Kasumi-1 (cell line): ENCODE measurements at regions not wholly inside any gene's neighbourhood (a gene's known extent, or its start where the extent isn't known, plus 50 kb on each side); places are given as distances from the start of the nearest gene placed in this dataset.
"Not testable (repeated sequence)": the region's sequence is repeated elsewhere in the genome, so short reads cannot be mapped to it uniquely, and the experiment has no call there.

Experiments used
- DNase-seq, 2 experiments: peaks; one replicate each; lab custom pipeline; 2025; lab: John Stamatoyannopoulos, UW

DNA sequence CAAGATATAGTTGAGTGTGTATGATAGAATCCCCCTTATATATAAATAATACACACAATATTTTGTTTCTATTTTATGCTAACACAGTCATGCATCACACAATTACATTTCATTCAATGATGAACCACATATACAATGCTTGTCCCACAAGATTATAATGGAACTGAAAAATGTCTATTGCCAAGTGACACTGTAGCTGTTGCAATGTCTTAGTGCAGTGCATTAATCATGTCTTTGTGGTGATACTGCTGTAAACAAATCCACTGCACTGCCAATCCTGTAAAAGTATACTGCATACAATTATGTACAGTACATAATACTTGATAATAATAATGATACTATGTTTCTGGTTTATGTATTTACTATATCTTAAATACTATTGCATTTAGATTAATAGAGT, 512.1 kb upstream of the CNTN3 start:
- DNase-seq = no peak

DNA sequence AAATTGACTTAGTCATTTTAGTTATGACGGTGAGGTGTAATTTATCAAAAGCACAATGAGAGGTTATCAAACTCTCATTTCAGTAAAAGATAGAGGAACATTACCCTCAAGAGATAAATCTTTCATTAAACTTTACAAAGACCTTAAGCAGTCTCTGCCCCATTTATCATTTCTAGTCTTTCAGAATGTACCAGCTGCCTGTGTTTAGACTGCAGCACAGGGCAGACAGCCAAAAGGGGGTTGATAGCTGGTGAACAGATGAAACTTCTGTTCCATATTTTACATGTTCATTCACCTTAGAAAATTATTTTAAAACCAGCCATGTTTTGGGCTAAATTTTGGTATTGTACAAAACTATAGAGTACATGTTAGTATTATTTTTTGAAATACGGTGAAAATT, 514.6 kb upstream of the CNTN3 start:
- no peak for DNase-seq

DNA sequence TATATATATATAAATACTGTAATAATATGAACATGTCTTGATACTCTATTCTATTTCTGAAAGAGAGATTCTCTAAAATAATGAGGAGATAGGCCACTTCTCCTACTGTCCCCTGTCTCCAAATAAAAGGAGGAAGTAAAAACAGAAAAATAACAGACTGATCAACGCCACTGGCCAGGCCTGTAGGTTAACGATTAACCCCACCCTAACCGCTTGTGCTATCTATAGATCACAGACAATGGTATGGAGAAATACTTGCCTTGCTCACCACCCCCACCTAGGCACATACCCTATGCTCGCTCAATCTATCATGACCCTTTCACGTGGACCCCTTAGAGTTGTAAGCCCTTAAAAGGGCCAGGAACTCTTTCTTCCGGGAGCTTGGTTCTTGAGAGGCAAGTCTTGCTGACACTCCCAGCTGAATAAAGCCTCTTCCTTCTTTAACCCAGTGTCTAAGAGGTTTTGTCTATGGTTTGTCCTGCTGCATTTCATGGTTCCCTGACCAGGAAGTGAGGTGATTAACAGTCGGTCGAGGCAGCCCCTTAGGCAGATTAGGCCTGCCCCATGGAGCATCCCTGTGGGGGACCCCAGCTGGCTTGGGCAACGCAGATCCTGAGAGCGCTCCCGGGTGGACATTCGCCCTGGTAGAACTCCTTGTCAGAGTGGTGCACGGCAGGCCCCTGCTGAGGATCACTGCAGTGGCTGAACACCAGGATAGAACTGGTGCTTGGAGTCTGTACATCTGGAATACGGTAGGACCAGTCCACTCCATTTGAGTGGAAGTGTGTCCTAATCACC, 521.8 kb upstream of the CNTN3 start:
- peak in 1 of 2 experiments; percentile 5 for DNase-seq

DNA sequence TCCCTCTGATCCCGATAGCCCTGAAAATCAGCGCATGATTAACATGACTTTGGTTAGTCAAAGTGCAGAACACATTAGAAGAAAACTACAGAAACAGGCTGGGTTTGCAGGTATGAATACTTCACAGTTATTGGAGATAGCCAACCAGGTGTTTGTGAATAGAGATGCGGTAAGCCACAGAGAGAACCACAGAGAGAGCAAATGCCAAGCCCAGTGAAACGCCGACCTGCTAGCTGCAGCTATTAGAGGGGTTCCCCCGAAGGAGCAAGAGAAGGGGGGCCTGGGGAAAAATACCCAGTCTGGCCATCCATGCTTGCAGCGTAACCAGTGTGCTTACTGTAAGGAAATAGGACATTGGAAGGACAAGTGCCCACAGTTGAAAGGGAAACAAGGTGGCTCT, 523.9 kb upstream of the CNTN3 start:
- no peak for DNase-seq

DNA sequence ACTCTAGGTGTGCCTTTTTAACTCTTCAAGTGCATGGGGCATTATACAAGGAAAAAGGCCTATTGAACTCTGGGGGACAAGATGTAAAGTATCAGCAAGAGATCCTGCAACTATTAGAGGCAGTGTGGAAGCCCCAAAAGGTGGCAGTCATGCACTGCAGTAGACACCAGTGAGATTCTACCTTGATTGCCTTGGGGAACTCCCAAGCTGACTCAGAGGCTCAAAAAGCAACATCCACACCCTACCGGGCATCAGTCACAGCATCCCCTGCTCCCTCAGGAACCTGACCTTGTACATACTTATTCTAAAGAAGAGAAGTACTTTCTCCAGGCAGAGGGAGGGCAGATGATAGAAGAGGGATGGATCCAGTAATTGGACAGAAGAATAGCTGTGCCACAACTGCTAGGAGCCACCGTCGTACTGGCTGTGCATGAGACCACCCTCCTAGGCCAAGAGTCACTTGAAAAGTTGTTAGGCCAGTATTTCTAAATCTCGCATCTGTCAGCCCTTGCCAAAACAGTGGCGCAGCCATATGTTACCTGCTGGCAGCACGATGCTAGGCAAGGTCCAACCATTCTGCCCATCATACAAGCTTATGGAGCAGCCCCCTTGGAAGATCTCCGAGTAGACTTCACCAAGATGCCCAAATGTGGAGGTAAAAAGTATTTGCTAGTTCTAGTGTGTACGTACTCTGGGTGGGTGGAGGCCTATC, 523.1 kb upstream of the FRG2C start:
- DNase-seq = no peak

DNA sequence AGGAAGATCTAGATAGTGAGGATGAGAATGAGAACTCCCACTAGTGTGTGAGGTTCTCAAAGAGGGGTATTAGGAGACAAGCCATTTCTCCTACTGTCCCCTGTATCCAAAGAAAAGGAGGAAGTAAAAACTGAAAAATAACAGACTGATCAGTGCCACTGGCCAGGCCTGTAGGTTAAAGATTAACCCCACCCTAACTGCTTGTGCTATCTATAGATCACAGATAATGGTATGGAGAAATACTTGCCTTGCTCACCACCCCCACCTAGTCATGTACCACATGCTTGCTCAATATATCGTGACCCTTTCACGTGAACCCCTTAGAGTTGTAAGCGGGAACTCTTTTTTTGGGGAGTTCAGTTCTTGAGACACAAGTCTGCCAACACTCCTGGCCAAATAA, 519.7 kb upstream of the FRG2C start:
- no peak for DNase-seq

DNA sequence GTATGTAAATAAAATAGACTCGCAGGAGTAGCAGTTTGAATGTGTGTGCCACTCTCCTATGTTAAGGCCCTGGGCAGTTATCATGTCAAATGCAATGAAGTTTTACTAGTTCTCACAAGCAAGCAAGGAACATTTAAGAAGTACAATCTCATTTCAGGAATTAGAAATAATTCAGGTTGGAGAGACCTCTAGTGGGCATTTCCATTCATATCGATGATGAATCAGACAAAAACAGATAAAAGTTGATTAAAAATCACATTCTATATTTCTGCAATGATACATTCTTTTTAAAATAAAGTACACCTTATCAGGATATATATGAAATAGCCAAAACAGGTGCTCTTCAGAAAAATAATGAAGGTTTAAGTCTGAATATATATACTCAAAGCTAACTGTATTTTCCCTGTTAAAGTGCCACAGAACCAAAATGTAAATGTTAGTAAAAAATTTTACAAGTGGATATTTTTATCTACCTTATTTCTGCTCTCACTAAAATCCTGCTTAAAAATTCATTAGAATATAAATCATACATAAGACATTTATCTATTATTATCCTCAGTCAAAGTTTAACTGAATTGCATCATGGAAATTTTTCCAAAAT, 492.4 kb upstream of the FRG2C start:
- DNase-seq = peak; percentile 28 to 52

DNA sequence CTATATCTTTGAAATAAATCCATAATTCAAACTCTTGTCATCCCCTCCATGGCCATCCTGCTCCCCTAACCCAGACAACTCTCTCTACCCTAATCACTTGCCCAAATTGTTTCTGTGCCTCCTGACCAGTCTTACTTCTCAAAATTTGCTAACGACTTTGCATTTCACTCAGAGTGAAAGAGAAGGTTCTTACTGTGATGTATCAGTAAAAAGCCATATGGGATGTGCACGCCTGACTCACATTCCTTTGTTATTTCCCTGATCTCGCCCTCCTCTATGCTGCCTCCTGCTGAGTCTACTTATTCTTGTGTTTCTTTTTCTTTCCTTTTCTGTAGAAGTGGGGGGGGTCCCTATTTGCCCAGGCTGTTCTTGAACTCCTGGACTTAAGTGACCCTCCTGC, 487.2 kb upstream of the FRG2C start:
- no peak for DNase-seq

DNA sequence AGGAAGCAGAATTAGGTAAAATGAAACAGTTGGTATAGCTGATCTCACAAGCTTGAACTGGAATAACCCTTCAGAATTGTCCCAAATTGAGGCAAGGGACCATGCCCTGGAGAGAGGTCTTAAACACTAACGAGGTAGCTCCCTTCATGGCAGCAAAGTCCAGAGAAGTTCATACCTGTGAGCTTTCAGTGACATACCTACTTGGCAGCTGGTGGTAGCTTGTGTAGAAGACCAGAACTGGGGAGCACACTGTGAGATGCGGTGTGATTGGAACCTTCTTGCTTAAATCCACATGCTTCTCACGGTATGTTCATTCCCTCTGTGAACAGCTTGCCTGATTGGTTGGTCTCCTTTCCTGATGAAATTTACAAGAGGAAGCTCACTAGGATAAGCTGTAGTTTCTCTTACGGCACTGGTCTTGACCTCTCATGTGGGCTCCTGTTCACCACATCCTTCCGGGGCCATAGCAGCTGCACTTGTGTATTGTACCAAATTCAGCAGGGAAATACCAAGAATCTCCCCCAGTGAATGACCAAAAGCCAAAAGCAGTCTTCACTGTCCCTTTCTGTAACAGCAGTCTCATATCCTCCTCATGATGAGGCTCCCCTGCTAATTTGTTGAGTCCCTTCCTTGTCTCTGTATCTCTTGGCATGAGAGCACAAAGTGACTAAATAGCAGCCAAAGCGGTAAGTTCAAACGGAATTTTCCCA, 483.7 kb upstream of the FRG2C start:
- no peak for DNase-seq

DNA sequence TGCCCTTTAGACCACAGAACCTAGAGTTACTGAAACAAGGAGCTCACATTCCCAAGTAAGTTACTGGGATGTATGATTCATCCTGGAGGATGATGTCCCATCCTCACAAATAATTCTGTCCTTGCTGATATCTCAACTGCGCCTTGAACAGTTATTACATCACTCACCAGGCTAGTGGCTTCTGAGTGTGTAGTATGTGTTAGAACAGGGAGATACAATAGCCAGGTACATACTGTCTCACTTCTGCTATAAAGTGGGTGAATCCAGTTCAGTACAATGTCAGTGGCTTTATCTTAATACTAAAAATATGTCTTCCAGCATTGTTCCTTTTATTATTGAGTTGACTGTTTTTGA, 483.2 kb upstream of the FRG2C start:
- DNase-seq = no peak

DNA sequence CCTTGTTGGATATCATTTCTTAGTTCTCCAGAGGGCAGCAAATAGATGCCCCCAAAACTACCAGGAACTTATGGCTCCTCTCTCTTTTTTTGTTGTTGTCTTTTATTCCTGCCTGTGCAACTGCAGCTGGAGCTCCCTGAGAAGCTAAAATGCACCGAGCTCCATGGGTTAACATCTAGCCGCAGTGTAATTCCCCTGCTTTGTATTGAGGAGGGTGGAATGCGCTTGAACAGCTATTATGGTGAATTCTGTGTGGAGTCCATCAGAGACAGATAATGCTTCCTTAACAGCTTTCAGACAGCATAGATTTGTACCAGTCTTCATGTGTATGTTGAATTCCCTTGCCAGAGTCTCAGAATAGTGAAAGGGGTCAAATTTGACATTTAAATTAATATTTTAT, 475.2 kb upstream of the FRG2C start:
- no peak for DNase-seq

DNA sequence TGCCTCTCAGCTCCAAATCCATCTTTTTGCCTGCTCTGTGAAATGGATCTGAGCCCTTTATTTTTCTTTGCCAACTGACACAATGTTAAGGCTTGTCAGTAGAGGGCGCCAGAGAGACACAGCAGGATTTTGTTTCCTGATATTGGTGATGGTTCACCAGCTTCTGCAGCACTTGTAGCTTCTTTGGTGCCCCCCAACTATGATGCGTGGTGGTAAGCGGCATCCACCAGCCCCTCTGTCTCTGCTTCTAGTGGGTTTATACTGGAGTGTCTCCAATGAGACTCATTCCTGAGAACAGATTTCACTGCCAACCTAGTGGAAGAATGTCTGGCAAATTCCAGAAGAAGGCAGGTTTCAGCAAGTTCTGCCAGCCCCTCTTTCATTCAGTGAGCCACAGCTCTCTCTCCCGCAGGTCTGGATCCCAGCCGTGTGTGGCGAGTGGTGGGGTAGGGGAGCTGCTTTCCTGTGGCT, 471.9 kb upstream of the FRG2C start:
- DNase-seq = peak; percentile 54 to 58

DNA sequence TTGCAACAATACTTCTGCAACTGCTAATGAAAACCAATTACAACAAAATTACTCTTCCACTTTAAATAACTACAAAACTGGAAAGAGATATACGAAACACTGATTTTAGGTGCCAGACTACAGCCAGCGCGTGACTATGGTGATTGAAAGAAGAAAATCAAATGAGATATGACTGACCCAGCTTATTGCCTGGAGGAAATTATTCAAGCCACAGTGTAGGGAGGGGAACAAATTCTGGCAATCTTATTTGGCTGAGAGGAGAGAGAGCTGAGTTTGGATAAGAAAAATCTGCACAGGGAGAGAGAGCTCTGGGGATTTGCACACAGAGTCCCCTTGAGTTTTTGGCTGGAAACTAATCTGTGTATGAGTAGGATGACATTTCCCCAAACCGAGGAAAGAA, 470.3 kb upstream of the FRG2C start:
- DNase-seq = no peak

DNA sequence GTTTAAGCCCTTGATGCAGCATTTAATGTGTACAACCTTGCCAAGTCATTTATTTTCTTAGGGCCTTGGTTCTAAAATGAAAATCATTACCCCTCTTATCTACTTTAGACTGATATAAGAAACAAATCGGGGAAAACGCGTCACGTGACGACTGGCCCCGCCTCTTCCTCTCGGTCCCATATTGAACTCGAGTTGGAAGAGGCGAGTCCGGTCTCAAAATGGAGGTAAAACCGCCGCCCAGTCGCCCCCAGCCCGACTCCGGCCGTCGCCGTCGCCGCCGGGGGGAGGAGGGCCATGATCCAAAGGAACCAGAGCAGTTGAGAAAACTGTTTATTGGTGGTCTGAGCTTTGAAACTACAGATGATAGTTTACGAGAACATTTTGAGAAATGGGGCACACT, 449.8 kb upstream of the FRG2C start:
- DNase-seq = not testable (repeated sequence)

DNA sequence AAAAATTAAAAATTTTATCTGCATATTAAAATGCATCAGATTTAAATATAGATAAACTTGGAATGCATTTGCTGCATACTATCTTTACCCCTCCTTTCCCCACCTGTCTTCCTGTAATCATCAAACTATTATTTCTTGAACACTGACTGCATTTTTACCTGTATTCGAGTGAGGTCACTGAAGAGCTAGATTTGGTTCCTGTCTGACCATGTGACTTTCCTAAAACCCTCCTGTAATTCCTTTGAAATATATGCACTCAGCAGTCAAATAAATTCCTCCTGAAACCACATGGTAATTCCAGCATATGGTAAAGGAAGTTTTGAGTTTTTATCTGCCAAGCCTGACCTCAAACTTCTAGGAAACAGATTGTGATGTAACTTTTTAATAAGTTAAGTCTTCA, 445.6 kb upstream of the FRG2C start:
- DNase-seq = no peak

DNA sequence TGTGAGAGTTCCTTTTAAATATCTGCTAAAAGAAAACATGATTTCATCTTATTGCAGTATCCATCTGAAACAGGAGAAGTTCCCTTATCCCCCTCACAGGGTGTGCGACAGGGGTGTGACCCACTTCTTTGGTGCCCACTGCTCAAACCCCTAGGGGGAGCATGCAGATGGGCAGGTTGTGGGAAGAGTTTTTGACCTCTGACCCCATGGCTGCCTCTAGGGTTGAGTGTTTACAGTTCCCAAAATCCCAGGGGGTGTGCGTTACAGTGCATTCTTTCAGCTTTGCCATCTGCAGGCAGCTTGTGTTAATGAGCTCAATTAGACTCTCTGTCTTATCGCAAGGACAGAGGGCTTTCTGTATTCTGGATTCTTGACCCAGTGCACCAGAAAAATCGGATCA, 443.2 kb upstream of the FRG2C start:
- DNase-seq = no peak

DNA sequence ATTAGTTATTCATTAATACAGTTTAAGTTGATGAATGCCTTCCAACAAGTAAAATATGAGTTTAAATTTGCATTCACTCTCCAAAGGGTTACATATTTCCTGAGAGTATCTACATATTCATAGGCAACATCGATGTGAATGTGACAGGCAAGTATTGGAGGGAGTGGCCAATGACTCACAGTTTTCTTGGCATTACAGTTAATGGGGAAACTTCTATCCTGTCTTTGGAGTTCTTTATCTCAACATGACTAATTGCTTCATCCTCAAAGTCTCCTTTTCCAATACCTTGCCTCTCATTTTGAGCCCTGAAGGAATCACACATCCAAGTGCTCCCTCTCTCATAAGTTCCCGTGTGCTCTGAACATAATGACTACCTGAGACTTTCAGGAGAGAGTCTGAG, 439.7 kb upstream of the FRG2C start:
- no peak for DNase-seq

DNA sequence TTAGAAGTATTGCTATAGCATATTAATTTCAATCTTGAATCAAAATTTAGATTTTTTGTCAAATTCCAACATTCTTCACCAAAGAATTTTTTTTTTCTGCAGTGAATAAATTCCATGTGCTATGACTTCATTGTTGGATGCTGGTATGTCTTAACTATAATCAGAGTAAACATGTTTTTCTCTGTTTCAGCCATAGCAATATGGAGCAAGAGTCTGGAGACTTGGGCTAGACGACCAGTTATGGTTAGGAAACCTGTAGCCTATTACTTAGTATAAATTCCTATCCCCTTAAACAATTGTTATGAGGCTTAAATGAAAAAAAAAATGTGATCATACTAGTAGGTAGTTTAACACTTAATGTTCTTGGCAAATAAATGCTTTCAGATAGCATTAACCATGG, 431.9 kb upstream of the FRG2C start:
- DNase-seq = no peak

DNA sequence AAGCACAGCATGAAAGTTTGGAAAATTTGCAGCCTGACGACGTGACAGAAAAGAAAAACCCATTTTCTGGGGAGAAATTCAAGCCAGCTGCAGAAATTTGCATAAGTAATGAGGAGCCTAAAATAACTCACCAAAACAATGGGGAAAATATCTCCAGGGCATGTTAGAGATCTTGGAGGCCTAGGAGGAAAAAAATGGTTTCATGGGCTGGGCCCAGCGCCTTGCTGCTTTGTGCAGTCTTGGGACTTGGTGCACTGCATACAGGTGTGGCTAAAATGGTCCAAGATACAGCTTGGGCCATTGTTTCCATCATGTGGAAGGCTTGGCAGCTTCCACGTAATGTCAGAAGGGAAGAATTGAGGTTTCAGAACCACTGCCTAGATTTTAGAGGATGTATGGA, 428.5 kb upstream of the FRG2C start:
- DNase-seq = no peak

DNA sequence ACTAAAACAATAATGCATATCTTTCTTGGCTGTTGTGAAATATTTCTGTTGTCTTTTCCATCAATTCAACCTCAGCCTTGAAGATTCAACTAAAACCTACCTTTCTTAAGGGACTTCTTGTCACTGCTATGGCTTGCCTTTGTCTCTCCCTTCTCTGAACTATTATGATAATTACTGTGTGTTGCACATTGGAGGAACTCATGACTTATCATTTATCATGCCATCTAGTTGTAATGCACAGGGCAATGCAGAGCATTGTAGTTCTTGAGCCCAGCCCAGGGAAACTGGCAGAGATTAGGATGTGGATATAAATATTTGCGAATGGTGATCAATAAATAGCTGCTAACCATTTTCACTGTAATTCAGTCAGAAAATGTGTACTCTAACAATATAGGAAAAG, 427.1 kb upstream of the FRG2C start:
- DNase-seq = no peak

DNA sequence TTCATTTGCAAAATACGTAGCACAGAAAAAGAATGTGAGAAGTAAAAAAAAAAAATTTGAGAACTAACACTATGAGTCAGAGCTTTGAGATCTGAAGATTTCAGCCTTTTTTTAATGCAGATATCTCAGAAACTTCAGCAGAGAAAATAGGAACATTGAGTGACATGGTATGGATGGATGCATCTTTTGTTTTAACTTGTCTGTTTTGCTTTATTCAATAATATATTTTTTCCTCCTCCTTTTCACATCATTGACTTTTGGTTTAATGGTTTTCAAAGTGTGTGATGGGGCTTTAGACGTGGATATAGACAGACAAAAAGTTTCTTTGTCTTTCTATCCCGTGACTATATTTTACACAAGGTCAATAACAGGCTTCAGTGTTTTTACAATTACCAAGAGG, 426.7 kb upstream of the FRG2C start:
- no peak for DNase-seq

DNA sequence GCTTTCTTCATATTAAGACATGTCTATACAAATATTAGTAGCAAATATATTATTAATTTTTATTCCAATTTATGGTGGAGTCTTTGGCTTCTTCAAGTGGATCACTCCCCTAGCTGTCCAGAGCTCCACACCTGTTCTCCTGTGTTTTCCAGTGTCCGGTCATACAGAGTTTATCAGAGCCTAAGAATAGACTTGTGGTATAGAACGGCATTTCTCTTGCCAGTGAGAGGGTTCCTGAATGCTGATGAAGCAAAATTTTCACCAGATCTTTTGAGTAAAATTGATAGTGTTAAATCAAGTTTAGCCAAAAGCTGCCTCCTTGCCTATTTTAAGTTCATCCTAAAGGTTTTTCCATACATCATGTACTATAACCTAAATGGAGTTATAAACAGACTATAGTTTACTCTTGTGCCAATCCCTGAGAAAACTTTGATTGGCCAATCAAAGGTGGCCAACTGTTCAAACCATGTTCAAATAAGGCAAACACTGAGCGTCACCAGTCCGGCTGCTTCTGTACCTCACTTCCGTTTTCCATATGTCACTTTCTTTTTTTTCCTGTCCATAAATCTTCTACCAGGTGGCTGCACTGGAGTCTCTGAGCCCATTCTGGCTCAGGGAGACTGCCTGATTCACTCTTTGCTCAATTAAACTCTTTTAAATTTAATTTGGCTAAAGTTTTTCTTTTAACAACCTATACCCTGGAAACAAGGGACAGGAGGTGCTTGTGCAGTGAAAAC, 422.7 kb upstream of the FRG2C start:
- not testable (repeated sequence) for DNase-seq
